COR-L47 (cell line): ENCODE measurements at regions not wholly inside any gene's neighbourhood (a gene's known extent, or its start where the extent isn't known, plus 50 kb on each side); places are given as distances from the start of the nearest gene placed in this dataset.
A peak's percentile ranks its signal among the peaks of the same experiment; 100 is the strongest.

Experiments
- DNase-seq: peaks from one replicate; lab custom pipeline; 2025; lab: John Stamatoyannopoulos, UW

DNA sequence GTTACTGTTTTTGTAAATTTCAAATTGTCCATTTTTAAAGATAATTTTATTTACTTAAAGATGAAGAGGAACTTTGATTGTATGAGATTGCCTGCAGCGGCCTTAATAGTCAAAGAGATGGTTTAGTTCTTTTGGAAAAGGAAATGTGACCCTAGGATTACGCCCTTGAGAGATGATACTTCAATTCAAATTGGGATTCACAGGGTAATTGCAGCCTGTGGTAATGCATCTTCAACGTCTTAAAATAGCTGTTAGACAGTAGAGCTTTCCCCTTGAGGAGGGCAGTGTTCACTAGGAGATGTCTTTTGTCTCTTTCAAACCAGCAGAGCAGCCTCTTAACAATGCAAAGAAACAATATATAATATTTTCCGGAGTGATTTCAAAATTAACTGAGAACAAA, 127.1 kb downstream of the TAF11L14 start:
- DNase-seq = no peak

DNA sequence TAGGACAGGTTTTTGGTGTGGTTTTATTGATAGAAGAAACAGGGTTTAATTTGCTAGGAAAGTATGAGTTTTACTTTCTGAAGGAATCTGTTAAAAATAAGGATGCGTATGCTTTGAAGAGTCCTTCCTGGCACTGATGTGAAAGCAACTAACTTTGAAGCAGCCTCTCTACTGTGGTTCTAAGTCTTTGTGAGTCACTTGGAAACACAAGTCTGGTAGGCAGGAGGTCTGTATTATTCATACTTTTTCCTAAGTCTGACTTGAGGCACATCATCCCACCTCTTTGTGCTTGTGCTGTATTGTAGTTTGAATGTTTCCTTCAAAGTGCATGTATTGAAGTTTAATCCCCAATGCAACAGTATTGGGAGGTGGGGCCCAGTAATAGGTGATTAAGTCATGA, 129.0 kb downstream of the TAF11L14 start:
- DNase-seq = no peak

DNA sequence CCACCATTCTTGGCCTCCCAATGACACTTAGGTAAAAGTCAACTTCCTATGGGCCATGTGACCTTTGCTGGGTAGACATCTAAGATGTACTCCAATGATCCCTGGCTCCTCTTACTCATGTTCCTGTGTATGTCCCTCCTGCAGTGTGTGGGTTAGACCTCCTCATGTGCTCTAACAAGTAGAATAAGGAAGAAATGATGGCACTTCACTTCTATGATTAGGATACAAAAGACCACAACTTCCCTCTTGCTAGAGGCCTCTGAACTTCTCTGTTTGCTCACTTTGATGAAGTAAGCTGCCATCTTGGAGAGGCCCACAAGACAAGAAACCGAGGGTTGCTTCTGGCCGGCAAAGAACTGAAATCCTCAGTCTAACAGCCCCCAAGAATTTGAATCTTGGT, 131.8 kb downstream of the TAF11L14 start:
- no peak for DNase-seq

DNA sequence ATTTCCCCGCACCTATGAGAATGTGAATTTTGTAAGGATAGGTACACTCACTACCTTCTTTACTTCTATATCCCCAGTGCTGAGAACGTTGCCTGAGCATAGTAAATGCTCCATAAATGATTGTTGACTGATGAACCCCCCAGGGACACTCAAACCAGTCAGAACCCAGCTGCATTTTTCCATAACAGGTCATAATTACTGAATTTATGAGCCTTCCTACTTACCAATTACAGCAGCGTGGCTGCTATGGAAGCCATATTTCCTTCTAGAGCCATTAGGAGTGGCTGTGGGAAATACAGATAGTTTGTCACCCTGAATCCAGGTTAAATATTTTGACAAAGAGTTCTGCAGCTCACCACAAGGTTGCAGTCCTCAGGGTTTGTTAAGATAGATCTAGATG, 135.0 kb downstream of the TAF11L14 start:
- no peak for DNase-seq

DNA sequence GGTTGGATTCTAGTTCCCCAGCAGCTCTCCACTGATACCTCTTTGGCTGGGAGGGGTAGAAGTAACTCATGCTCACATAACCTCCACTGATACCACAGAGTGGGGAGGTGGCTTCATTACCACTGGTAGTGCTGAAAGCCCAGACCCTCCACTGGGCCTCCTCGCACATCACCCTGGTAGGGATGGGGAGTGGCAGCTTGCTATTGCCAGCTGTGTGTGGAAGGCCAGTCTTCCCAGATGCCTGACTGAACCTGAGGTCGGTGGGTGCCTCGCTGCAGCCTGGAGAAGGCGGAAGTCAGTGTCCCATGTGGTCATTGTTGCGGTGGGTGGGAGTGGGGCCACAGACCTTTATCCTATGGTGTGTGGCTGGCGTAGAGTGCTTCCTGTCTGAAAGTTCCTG, 138.0 kb downstream of the TAF11L14 start:
- DNase-seq = no peak

DNA sequence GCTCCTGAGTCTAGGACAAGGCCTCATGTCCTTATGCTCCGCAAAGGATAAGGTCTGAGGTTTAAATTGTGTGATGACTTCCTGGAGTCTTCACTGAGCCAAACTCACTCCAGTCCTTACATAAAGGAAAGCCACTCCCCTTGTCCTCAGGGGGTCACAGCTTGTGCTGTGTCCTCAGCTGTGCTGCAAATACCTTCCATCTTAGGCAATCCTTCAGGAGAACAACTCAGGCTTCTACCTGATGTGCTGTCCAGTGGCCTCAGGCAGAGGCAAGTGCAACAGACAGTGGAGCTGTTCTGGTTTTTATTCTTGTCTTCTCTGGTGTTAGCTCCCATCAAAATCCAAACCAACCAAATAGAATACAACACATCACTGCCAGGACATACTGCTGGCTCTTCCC, 151.5 kb downstream of the TAF11L14 start:
- DNase-seq = no peak

DNA sequence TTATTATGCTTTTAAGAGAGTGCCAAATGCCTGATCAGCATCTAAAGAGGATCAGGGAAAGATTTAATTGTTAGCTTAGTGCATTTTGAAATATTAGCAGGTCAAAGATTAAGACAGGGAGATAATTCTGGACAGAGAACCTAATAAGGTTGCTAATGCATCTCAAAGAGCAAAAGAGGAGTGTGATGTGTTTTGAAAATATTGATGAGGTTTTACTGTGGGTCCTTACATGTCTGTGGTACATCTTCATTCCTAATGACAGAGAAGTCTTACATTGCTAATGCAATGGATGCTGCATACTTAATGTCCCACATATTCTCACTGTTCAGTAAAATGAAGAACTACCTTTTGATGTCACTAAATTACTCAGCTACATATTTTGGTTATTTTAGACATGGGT, 154.1 kb downstream of the TAF11L14 start:
- no peak for DNase-seq

DNA sequence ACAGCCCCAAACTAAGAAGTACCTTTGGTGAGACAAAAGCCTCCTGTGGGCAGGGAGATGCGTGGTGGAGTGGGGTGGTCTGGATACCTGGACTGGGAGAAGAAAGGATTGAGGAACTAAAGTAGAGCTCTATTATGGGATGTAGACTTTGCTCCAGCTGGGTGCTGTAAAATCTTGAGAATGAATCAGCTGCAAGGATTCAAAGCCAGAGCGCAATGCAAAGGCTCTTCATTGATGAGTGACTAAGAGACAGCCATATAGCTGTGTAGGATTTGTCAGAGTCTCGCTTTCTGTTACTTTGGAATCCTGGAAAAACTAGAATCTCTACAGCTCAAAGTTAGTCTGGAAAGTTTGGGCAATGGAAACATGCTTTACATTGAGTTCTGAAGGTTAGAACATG, 159.9 kb downstream of the TAF11L14 start:
- no peak for DNase-seq

DNA sequence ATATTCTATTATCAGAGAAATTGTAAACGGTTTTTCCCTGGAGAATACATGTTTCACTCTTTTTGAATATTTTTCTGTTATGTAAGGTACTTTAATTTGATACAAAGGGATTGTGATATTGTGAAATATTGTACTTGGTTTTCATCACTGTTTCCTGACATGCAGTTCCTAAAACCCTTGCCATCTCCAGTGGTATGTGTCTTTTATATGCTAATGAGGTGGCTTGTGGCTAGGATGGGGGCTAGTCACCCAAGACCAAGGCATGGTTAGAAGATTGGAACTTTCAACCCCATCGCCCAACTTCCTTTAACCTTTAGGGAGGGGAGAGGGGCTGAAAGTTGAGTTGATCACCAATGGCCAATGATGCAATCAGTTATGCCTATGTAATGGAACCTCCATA, 160.6 kb downstream of the TAF11L14 start:
- no peak for DNase-seq

DNA sequence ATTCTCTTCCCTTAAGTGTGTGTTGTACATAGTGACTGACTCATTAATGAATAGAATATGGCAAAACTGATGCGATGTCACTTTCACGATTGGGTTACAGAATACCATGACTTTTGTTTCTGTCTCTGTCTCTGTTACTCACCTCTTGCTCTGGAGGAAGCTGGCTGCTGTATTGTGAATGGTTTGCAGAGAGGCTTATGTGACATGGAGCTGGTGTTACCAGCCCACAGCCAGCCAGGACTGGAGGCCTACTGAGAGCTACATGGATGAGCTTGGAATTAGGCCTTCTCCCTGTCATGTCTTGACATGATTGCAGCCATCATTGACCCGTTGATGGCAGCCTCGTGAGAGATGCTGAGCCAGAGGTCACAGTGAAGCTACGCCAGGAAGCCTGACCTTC, 161.9 kb downstream of the TAF11L14 start:
- no peak for DNase-seq

DNA sequence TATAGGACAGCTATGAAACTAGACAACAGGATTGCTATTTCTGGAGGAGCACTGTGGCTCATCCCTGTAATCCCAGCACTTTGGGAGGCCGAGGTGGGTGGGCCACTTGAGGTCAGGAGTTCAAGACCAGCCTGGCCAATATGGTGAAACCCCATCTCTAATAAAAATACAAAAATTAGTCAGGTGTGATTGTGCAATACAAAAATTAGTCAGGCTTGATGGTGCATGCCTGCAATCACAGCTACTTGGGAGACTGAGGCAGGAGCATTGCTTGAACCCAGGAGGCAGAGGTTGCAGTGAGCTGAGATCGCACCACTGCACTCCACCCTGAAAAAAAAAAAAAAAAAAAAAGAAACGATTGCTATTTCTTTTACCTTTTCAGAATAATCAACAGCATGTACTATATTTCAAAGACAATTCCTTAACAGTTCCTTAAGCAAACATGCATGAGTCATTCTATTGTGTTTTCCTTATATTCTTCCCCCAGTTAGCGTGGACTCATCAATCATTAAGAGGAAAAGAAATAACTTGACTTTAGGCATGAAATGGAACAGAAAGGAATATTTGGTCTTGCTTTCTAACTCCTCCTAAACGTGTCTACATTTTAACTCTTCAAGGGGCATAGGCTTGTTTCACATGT, 162.6 kb downstream of the TAF11L14 start:
- DNase-seq = no peak

DNA sequence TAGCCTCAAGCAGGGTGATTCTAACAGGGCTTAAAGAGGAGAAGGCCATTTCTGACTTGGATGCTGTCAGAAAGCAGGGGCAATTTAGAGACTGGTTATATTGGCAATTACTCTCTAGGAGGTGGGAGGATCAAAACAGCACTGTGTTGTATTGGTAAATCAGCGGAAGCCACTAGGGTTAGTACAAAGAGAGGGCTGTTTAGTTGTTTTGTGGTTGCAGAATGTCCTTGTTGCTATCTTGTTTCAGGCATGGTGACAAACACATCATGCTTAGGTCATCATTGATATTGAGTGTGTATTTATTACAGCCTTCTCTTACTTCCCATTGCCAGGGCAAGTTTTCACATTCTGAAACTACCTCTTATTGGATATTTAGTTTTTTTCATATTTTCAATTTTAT, 165.3 kb downstream of the TAF11L14 start:
- no peak for DNase-seq

DNA sequence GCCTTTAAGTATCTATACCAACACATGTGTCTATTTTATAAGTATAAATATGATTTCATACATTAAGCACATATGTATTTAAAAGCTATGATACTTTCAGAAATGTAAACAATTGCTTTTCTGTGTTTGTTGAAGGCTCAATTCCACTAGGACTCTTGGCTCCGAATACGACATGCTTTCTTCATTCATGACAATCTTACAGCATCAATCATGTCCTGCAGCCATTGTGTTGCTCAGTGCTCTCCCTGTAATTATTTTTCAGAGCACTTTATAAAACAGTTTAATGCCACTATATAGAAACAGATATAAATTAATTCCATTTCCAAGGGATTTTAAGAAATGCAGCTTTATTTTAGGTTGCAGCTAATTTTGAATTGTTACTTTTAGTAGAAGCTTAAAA, 167.3 kb downstream of the TAF11L14 start:
- peak; percentile 60 for DNase-seq

DNA sequence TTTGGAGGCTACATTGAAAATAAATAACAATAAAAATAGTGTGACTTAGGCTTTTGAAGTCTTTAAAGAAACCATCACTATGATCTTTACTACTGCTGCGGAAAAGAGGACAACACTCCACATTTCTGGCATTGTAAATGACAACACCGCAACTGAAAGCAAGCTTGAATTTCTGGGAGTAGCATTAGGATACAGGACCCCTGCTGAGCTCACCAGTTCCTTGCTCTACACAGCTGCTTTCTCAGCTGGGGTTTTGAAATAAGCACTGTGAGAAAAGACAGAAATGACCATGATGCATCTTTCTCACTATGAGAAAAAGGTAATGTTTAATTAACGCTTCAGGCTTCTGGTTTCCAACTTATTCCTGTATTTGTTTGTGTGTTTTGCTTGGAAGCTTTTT, 168.0 kb downstream of the TAF11L14 start:
- DNase-seq = peak; percentile 81

DNA sequence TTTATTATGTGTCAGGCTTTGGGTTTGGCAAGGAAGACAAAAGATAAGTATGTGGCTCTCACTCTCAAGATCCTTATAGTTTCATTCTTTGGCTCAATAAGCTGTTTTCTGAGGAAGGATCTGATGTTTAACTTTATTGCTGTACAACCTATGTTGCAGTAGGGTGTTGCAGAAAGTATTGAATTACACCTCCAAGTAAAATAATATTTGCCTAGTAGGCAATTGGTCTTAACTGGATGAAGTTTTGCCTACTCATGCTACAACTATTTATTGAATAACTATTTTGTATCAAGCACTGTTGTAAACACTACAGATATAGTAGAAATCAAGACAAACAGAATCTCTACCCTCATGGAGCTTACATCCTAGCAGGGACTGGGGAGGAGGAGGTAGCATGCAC, 169.7 kb downstream of the TAF11L14 start:
- no peak for DNase-seq

DNA sequence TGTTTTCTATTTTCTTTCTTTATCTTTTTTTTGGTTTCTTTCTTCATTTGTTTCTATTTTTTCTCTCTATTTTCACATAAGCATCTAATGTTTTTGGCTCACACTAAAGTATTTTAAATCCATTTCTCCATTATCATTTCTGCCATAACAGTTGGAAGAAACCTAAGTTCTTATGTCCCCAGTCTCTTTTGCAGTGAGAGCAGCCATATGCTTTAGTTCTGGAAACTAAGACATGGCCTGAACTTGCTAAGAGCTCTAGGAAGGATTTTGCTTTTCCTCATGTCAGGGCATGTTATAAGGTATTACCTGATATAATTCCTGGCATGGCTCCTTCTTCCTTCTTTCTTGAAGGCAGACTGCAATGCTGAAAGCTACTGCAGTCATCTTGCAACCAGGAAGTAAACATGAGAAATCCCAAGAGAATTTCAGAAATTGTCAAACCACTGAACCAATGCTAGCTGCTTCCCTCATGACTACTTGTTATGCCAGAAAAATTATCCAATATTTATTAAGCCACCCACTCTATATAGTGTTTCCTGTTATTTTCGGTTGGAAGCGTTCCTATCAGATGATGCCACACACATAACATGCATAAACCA, 171.1 kb downstream of the TAF11L14 start:
- no peak for DNase-seq

DNA sequence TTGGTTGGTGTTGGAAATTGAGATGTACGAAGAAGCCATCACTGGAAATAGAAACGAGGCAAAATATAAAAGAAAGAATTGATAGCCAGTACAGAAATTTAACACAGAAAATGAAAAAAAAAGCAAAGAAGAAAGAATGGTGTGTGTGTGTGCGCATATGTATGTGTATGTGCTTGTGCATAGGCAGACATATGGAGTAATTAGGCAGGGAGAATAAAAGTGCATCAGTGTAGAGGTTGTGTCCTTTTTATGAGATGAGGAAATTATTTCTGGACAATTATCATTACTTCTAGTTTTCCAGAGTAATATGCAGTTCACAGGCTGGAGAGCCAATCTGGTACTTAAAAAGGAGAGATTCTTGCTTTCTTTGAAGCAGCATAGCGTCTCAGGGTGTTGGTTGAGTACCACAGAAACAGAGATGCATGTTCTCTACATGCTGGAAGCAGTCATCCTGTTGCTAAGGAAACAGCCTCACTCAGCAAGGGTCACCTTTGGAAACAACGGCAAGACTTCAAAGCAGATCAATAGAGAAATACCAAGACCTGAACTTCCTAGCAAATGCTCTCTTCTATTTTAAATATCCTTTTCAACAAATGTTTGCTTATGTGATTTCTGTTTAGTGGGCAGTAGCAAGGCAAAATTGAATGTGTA, 172.7 kb downstream of the TAF11L14 start:
- DNase-seq = no peak

DNA sequence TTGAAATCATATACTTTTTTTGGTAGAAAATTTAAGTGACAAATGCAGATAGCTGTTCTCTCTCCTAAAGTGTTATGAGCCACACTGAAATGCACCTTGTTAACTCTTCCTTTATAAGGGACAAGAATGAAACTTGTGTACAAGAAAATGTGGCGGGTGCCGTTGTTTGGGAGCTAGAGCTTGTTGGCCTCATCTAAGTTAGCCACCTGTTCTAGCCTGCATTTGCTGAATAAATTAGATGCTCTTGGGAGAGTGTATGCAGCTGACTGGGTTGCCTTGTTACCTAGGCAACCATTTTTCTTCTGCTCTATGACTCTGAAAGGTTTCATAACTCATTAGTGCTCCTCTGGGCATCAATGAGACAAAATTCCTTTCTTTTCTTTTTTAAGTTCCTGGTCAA, 174.3 kb downstream of the TAF11L14 start:
- peak; percentile 56 for DNase-seq

DNA sequence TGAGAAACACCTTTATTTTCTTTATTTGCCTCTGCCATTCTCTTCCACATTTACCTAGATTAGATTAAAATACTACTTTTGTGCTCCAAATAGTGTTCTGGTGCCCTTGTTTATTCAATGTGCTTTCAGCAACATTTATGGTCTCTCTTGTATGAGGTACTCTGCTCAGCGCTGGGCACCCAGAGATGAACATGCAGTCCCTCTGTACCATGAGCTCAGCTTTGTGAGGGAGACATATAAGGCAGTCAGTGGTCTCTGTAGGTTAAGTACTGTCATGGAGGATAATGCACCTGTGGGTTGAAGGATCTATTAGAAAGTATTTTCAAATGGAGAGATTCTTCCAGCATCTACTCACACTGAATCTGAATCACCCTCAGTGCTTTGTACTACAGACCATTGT, 176.5 kb downstream of the TAF11L14 start:
- DNase-seq = no peak

DNA sequence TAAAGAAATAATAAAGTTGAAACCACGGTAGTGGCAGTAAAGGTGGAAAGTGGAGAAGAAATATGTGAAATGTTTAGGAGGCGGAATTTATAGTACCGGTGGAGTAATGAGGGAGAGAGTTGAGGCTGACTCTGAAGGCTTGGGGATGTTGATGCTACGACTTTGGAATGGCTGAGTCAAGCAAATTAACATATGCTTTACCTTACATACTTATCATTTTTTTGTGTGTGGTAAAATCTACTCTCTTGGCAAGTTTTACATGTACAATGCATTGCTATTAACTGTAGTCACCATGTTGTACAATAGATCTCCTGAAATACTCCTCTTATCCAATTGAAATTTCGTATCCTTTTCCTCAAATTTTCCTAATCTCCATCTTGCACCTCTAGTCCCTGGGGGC, 179.0 kb downstream of the TAF11L14 start:
- DNase-seq = no peak

DNA sequence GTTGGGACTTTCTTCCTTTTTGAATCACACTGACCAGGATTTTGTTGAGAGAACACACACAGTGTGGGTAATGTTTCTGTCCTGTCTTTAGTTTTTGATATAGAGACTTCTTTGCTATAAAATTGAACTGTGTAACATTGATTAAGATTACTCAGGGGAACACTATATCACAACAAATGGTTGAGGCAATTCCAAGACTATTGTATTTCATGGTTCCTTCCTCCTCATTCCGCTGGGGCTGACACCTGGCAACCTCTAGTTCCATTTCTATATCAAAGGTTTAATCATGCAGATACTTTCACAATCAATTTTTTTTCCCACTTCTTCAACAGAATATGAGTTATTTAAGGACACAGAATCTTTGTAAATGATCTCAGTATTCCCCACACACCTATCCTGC, 182.2 kb downstream of the TAF11L14 start:
- no peak for DNase-seq

DNA sequence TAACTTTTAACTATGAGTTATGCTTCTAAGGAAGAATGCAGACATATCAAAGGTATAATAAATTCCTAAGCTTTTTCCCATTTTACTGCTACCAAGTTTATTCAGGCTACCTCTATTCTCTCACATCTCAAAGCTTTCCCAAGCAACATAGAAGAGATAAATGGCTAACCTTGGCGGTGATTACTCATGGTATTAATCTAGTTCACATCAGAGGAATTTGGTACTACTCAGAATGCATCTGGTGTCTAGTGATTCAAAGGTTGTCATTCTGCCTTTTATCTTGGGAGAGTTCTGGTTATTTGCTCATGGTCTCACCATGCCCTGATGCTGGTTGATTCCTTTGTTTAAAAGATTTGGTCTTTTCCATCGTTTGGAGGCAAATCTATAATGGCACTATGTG, 182.7 kb downstream of the TAF11L14 start:
- DNase-seq = no peak

DNA sequence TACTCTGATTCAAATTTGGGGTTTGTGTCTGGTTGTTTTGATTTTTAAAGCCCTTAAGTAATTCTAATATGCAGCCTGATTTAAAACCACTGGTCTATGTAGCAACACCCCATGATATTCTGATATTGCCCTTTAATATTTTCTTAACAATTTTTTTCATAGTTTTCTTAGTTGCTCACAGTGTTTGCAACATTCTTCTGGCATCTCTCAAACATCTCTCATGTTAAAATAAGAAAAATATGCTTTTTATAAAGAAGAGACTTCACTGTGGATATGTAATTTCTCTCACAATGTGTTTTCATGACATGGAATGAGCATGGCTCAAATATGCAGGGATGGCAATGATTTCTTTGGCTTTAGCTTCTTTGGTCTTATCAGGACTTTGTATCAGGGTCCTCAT, 183.7 kb downstream of the TAF11L14 start:
- no peak for DNase-seq

DNA sequence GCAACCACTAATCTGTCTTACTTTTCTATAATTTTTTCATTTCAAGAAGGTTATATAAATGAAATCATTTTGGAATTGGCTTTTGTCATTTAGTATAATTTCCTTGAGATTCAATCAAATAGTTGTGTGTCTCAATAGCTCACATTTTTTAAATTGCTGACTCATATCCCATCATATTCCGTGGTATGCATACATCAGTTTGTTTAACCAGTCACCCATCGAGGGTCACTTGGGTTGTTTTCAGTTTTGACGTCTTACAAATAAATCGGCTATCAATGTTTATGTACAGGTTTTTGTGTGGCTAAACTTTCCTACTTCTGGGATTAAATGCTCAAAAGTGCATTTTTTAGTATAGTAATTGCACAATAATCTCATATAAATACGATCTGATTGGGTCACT, 185.5 kb downstream of the TAF11L14 start:
- DNase-seq = no peak
